Stimulated activated CD8-positive, alpha-beta memory T cell treated with anti-CD3 and anti-CD28 coated beads, Interleukin-12 subunit alpha, Interleukin-12 subunit beta, amount 100 ng/mL, for 24 hours (primary cell): ENCODE measurements at regions not wholly inside any gene's neighbourhood (a gene's known extent, or its start where the extent isn't known, plus 50 kb on each side); places are given as distances from the start of the nearest gene placed in this dataset.

Experiments used
- DNase-seq: peaks from one replicate; pipeline ENCODE4 v3.0.0-alpha.2; 2020; ENCODE audit errors: extremely low read depth

DNA sequence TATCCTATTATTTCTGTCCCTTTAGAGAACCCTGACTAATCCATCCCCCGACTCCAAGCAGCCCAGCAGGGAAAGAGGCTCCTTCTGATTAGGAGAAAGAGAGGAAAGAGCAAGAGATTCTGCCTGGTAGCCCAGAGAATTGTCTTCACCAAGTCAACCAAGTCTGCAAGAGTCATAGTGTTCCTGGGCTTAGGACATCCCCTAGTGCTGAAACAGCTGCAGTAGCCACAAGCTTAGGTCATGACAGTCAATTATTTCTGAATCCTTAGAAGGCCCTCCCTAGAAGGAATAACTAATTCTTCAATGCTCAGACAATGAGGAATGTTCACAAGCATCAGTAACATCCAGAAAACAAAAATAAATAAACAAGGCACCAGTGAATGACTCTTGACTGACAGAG, 480.3 kb upstream of the GRIA3 start:
- no peak for DNase-seq

DNA sequence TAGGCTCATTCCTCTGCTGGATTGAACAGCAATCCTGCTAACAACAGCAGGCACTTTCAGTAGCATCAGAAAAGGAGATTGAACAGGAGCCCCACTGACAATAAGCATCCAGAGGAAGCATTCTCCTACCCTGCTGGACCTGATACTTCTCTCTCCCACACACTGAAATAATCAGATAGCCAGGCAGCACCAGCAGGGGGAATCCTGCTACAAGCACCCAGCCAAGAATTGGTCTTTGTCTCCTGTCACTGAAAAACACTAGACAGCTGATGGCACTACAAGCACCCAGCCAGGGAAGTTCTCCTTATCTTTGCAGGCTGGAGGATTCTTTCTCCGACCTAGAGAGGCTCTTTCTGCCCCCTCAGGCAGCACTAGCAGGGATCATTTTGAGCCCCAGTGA, 444.3 kb upstream of the GRIA3 start:
- no peak for DNase-seq

DNA sequence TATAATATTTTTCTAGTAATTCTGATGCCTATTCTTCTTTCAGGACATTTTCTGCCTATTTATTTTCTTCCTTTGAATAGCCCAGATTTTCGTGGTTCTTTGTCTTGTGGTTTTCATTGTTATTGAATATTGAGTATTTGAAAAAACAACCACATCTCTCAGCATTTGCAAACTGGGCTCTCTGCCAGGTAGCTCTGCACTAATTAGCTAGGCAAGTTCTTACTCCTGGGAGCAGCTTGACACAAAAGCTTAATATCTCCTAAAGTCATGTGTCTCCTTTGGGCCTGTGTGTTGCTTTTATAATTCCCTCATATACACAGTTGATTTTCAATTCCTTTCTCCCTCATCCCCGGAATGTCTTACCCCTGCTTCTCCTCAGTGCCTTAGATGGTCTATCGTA, 413.5 kb upstream of the GRIA3 start:
- DNase-seq, result no peak

DNA sequence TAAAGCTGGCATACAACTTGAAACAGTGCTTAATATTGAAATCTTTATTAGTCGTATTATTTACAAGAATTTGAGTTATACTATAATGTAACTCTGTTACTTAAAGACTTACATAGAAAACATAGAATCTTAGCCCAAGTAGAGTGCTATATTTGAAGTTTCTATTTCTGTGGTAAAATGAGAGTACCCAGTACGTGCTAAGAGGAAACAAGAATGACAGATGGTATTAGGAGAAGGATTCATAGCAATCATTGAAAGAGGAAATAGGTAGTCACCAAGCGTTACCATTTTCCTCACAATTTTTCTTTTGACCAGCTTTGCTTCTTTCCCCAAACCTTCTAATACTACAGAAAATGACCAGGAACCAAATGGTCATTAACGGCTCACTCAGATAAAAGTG, 412.1 kb upstream of the GRIA3 start:
- DNase-seq, result no peak

DNA sequence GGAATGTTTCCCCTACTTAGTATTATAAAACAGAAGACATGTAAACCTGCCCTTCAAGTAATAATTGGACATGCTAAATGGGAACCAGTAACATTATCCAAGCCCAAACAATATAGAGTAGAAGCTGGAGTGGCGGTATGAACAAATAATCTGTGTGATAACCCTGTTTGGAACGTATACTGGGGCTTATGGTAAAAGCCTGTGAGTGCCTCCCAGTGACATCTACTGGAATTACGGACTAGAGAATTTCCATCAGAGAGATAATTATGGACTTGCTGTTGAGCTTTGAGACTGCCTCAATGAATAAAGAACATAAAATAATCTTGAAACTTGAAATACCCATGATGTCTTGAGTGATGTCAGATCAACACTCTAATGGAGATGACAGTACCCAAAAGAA, 406.3 kb upstream of the GRIA3 start:
- no peak for DNase-seq

DNA sequence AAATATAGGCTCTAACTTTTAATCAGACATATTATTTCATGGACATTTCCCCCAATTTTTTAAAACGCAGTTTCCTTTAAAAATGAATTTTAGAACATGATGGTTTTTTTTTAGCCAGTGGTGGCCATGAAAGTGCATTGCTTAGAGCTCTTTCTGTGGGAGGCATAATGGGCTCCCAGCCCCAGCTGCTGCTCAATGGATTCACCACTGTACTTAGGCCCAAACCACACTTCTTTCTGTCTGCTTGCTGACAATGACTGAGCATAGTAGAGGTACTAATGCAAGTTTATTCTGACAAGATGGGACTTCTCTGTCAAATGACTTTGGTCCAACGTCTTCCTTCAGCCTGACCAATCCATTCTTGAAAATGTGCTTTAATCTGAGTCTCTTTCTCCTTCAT, 400.2 kb upstream of the GRIA3 start:
- DNase-seq, result no peak

DNA sequence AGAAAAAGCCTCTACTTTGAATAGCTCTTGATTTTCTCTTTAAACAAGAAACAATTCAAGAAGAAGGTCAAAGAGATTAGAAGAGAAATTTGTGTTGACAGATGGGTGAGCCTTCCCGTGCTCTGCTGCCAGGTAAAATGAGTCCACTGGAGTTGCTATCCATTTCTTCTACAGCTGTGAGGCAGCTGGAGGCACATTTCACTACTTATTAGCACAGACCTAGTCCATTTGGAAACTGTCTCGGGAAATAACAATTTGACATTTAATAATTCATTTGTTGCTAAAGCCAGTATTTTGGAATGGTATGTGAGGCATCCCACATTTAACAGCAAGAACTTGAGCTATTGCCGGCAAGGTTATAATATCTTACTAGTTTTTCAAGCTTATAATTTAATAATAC, 396.8 kb upstream of the GRIA3 start:
- DNase-seq, result no peak

DNA sequence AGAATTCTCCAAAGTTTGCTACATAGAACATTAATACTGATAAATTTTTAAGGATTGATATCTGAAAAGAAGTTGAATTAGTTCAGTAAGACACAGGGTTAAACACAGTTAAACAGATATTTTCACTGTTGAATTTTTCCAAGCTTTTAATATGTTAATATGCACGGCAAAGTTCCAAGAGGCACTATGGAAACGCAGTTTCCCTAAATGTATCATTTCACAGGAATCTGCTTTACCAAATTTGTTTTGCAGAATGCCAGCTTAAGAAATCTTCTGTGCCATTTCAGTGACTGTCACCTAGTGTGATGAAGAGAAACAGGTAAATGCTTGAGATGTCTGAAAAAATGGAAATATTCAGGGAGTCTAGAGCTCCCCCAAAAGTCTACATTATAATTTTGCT, 395.9 kb upstream of the GRIA3 start:
- DNase-seq, result no peak

DNA sequence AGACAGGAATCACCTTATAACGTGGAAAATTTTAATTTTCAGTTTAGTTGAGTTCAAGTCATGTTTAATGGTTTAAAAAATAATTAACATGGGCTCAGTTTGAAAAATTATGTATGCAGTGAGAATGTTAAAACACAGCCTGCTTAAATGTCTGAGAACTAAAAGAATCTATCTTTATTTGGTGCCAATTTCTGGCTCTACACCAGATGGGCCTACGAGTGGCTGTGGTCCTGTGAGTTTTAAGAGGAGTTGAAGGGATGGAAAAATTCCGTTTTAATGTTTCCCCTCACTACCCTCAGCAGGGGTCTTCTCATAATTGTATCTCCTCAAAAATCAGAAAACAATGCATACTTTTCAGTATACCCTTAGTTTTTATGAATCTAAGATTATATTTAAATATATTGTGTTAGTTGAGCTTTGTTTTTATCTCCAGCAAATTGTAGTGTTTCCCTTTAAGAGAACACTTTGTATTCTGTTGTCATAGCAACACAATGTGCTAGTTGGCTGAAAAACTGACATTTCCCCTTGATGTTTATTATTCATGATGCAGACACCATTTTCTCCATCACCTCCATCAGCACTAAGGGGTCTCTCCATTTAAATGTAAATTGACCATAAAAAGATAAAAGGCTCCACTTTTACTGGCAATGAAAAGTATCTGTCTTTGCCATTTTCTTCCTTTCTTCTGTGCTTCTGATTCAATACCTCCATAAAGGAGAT, 393.5 kb upstream of the GRIA3 start:
- no peak for DNase-seq

DNA sequence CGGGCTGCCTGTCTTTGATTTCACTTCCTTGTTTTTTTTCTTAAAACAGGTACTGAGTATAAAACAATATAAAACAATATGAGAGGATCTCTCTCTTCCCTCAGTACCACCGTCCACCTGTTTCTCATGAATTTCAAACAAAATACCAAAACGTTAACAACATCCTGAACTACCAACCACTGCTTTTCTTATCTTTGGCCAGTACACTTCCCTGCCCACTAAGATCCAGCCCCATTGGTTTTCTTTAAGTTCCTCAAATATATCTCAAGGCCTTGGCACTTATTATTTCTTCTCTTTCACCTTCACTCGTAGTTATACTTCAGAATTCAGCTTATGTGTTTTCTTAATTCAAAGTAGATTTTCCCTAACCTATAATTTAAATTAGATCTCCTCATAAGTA, 370.2 kb upstream of the GRIA3 start:
- DNase-seq, result no peak

DNA sequence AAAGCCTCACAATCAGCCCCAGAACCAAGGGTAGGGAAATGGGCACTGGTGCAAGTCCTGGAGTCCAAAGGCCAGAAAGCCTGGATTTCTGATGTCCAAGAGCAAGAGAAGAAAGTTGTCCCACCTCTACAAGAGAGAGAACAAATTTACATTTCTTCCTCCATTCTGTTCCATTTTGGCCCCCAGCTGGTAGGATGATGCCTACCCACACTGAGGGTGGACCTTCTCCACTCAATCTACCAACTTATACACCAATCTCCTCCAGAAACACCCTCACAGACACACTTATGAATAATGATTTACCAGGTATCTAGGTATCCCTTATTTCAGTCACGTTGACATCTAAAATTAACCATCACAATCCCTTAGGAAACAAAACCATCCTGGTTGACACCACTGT, 367.8 kb upstream of the GRIA3 start:
- DNase-seq, result no peak

DNA sequence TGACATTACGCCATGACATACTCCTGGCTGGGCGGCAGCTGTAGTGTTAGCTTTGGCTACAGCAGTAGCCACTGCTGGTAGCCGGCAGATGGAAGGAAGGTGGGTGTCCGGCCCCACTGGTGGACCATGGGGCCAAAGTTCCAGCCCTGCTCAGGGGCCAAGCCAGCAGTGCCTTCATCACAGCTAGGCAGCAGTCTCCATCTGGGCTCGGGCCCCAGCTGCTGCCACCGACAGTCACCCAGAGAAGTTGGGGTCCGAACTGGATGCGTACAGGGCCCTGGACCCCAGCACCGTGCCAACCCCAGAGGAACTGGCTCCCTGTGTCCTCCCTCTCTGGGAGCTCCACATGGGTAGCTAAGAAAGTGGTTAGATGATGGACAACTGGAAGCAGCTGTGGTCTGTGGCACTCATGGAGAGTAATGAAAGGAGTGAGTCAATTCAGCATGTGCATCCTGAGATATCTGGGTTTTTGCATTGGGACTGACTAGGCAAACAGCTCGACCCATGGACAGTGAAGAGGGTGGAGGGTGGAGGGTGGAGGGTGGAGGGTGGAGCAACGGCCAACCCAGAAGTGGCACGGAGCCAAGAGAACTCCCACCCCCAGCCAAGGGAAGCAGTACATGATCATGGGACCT, 366.6 kb upstream of the GRIA3 start:
- no peak for DNase-seq

DNA sequence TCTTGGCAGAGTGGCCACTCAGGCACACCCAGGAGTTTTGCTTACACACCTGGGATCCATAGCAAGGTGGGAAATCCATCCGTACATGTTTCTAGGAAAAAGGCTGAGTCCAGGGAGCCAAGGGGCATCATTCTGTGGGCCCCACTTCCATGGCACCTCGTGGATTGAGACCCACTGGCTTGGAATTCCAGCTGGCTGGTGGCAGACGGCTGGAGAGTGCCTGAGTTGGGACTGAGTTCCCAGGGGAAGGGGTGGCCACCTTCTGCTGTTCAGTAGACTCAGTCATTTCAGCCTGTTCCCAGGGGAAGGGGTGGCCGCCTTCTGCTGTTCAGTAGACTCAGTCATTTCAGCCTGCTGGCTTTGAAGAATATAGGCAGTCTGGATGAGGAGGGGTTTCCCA, 366.0 kb upstream of the GRIA3 start:
- no peak for DNase-seq

DNA sequence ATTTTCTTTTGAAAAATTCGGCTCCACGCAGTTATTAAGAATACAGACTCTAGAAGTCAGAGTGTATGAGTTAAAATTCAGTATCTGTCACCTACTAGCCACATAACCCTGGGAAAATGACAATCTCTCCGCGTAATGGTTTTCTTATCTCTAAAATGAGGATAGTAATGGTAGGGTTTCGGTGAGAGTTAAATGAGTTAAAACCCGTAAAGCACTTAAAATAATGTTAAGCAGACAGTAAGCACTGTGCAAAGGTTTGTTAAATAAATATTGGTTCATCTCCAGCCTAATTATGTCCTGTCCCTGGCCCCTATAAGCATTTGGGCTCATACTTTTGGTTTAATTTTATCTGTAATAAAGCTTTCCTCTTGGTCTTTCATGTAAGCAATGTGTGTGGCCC, 350.8 kb upstream of the GRIA3 start:
- DNase-seq, result no peak

DNA sequence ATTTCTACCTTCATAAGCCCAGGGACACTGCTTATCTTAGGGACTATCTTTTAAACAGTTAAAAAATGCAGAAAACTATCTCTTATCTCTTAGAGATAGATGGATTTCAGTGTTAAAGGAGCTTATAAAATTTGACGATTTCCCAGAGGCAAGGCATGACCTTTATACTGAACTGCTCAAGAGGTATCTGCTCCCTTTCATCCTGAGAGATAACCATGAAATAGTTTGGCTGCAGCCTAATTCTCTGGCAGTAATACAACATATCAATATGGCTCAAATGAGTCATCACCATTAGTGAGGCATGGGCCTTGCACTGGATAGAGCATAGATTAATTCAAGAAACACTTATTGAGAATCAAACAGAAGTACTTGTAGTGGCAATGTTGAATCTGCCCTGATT, 348.2 kb upstream of the GRIA3 start:
- no peak for DNase-seq

DNA sequence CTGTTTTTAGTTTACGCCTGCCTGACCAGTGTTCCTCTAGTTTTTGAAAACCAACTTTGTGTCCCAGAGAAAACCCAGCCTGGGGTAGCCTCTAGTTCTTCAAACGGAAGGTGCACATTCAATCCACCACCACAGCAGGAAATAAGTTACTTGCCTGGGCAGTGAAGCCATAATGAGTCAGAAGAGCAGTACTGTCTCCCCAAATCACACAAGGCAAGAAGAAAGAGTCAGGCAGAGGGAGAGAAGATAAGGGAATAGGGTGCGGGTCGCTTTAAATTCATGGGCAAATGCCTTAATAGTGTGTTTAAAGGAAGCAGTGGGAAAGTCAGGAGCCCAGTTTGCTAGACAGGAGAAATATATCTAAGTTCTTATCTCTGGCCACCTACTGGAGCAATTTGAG, 333.8 kb upstream of the GRIA3 start:
- no peak for DNase-seq

DNA sequence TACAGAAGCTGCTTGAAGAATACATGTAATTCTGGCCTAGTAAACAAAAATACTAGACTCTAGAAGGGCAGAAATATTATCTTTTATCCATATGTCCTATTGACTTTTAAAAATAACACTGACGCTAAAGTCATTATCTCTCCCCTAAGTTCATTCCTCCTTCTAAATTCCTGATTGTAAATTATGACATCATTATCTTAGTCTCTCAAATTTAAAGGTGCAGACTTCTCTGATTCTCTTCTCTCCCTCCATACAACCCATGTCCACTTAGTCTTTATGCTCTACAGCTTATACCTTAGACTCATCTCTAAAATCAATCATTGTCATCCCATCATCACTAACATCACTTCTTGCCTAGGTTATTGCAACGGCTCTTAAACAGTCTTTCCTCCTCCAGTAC, 327.9 kb upstream of the GRIA3 start:
- no peak for DNase-seq

DNA sequence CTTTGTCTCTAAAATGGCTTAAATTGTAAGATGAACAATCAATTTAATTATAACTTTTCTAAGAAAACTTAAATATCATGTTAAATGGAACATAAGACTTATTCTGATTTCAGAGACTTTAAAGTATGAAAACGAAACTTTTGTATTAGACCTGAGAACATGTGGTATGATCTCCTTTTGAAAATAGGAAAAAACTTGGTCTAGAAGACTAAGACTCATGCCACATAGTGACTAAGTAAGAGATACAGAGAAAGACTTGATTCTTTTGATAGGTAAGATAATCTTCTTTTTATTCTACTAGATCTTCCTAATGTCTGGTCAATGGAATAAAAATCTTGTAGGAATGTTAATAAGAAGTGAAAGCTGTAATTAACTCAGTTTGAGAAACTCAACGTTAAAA, 326.3 kb upstream of the GRIA3 start:
- DNase-seq, result no peak

DNA sequence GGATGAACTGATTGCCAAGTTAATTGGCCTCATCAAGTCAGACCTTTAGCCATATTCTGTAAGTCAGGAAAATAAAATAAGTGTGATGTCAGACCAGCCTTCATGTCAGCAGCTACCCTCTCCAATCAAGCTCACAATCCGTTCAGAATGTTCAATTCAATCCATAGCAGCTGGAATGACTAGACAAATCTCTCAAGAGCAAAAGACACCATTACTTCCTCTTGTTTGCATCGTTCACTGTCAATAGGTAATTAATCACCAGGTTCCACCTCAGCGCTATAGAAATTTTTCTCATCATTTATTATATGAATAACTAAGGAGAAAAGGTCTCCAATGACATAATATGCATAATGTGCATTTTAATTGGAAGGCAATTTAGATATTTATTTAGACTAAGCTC, 321.0 kb upstream of the GRIA3 start:
- no peak for DNase-seq

DNA sequence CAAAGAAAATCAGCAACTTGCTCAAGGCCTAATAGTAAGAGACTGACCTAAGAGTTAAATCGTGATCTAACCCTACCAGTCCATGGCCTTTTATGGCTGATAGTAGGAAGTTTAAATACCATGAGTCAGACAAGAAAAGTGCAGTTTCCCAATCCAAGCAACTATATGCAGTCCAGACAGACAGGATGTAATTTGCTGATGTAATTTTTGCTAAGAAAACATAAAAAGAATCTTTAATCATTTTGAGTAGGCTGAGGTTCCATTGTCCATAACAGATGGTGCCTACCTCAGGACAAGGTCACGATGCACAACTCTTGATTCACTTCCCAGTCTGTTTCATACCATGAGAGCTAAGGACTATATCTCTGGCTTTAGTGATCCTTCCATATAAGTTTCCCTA, 317.5 kb upstream of the GRIA3 start:
- DNase-seq, result no peak

DNA sequence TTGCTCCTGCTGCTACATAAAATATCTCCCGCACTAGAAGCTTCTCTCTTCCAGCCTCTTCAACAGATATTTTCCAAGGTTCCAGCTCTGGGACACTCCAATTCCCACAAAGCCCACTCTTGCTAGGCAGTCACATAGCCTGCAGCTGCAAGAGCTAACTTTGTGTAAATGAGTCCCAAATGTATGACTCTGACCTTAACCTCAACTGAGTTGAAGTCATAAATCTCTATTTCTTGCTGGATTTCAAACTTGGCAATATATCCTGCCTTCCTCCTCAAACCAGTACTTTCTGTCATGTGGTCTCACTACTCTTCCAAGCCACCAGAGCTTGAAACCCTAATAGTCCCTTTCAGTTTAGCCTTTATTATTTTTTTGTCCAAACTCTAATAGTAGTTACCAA, 315.4 kb upstream of the GRIA3 start:
- no peak for DNase-seq

DNA sequence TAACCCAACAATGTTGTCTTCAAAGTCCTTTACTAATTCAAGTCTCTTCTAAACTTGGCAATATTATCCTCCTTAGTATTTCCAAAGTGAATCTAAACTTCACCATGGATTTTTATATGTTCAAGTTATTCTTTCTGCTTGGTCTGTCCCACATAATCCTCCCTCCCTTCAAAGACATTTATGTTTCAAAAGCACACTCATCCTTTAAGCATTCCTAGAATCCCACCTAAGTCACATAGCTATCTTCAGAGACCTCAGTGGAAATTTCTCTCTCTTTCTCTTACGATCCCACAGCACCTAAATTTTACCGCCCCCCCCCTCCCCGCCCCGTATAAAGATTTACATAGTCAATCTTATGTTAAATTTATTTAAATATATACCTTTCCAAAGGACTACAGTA, 314.9 kb upstream of the GRIA3 start:
- no peak for DNase-seq

DNA sequence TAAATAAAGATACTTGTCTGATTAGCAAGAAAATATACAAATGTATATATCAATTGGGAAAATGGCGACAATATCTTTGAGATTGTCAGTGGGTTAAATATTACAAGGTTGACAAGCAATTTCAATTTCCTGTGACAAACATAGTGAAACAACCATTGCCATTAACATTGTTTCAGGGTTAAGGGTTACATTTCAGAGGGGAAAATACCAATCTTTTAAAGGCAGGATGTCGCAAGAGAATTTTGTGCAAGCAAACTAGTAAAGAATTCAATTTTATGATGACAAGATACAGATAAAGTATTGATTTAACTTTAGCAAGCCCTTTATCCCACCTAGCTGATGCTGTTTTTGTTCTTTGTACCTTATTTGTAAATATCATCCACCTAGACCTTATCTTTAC, 305.8 kb upstream of the GRIA3 start:
- no peak for DNase-seq

DNA sequence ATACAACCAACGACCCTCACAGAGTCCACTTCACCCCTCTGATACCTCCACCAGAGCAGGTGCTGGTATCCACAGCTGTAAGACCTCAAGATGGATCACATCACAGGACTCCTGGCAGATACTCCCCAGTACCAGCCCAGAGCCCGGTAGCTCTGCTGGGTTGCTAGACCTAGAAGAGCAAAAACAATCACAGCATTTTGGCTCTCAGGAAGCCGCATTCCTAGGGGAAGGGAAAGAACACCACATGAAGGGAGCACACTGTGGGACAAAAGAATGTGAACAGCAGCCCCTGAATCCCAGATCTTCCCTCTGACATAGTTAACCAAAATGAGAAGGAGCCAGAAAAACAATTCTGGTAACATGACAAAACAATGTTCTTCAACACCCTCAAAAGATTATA, 303.1 kb upstream of the GRIA3 start:
- DNase-seq, result no peak
